ENCODE measurements at regions not wholly inside any gene's neighbourhood (a gene's known extent, or its start where the extent isn't known, plus 50 kb on each side); places are given as distances from the start of the nearest gene placed in this dataset.
"Not testable (repeated sequence)": the region's sequence is repeated elsewhere in the genome, so short reads cannot be mapped to it uniquely, and the experiment has no call there.

GRCh38 chr2:120539937-120540718, 194.2 kb downstream of the INHBB start:
- DNase-seq: no peak

- DNase-seq: no peak
Observed at GRCh38 chr2:120540719-120541552, 194.7 kb upstream of the GLI2 start.

- DNase-seq: no peak
Observed at GRCh38 chr2:120541553-120541932, 194.1 kb upstream of the GLI2 start.

GRCh38 chr2:120541972-120542670, 193.5 kb upstream of the GLI2 start:
- DNase-seq: no peak

- no peak for DNase-seq
Observed at GRCh38 chr2:120542911-120543527, 192.6 kb upstream of the GLI2 start.

- no peak for DNase-seq
Observed at GRCh38 chr2:120543899-120544298, 191.8 kb upstream of the GLI2 start.

GRCh38 chr2:120544522-120544921, 191.1 kb upstream of the GLI2 start:
- DNase-seq: no peak

- not testable (repeated sequence) for DNase-seq
Observed at GRCh38 chr2:120545007-120545406, 190.7 kb upstream of the GLI2 start.

- no peak for DNase-seq
Observed at GRCh38 chr2:120545521-120546047, 190.1 kb upstream of the GLI2 start.

GRCh38 chr2:120546048-120546864, 189.4 kb upstream of the GLI2 start:
- no peak for DNase-seq

GRCh38 chr2:120546865-120547390, 188.7 kb upstream of the GLI2 start:
- DNase-seq: no peak

- DNase-seq: no peak
Observed at GRCh38 chr2:120547662-120548061, 188.0 kb upstream of the GLI2 start.

GRCh38 chr2:120548627-120549608, 186.8 kb upstream of the GLI2 start:
- DNase-seq: no peak

- DNase-seq: no peak
Observed at GRCh38 chr2:120549841-120550240, 185.8 kb upstream of the GLI2 start.

GRCh38 chr2:120550282-120550681, 185.4 kb upstream of the GLI2 start:
- no peak for DNase-seq

GRCh38 chr2:120550893-120551446, 184.7 kb upstream of the GLI2 start:
- DNase-seq: no peak

GRCh38 chr2:120551522-120551921, 184.1 kb upstream of the GLI2 start:
- DNase-seq: no peak

- no peak for DNase-seq
Observed at GRCh38 chr2:120552079-120552478, 183.6 kb upstream of the GLI2 start.

- DNase-seq: no peak
Observed at GRCh38 chr2:120552800-120553481, 182.7 kb upstream of the GLI2 start.
